Posterior vena cava (tissue), 2 donors: ENCODE measurements at regions not wholly inside any gene's neighbourhood (a gene's known extent, or its start where the extent isn't known, plus 50 kb on each side); places are given as distances from the start of the nearest gene placed in this dataset.

Experiments used
- DNase-seq: peaks from one replicate; pipeline ENCODE4 v3.0.0-alpha.2; 2020; ENCODE audit warnings: low spot score
- intact Hi-C, 2 donors: fragments of 100-400 bp; cut with DNase I; formaldehyde crosslinking; loops; one replicate each; pipeline versions ENCODE4 v1.14.1 to v1.14.2; 2022 to 2023
- donor health status: DM: yes; HTN: yes; CAD: no.
- donor health status: DM: yes; HTN: yes; CAD: no.

GRCh38 chr6:109296971-109297372 lies 85.3 kb downstream of the CD164 start:
- intact Hi-C loops: no loop called here
- no peak for DNase-seq

DNA sequence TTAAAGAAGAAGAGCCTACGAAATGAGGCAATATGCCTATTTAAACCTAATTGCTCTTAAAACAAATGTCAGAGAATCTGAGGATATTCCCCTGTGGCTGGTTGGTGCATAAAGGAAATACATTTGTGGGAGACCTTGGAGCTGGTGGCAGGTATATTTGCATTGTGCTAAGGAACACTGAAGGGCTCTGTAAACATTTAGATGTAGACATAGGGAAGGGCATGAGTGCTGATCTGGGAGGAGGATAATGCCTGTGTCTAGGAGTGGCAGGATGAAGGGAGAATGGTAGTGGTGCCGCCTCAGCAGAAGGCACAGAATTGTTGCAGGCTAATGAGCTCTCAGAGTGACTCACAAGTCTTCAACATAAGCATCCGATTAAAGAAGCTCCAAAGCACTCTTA lies 85.8 kb downstream of the CD164 start:
- DNase-seq: no peak
- intact Hi-C loops: no loop called here

GRCh38 chr6:109295774-109296156 lies 86.5 kb downstream of the CD164 start:
- DNase-seq: no peak
- intact Hi-C loops: no loop called here

DNA sequence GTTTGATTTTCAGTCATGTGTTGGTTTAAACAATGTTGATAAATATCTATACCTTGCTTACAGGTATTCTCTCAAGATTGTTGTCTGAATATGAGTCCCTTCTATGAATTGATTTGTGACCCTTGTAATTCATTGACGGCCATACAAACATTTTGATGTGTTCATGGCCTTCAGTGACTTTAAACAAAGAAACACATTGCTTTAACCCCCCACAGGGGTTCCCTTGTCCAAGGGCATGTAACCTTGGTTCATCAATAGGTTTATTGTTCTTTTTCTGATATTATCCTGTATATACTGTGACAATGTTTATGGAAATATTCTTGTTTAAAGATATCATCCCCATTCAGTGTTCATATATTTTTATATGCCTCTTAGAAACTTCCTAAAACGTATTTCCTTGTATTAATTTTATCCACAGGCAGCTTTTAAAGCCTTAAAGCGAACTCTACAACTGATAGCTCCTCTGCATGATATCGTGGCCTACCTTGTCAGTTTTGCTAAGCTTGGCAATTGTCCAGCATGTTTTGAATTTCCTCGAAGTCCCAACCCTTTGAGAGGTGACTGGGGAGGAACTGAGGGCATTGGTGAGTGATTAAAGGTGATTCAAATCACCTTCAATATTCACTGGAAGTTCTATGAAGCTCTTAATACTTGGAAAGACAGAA lies 87.0 kb downstream of the CD164 start:
- intact Hi-C loops: no loop called here

DNA sequence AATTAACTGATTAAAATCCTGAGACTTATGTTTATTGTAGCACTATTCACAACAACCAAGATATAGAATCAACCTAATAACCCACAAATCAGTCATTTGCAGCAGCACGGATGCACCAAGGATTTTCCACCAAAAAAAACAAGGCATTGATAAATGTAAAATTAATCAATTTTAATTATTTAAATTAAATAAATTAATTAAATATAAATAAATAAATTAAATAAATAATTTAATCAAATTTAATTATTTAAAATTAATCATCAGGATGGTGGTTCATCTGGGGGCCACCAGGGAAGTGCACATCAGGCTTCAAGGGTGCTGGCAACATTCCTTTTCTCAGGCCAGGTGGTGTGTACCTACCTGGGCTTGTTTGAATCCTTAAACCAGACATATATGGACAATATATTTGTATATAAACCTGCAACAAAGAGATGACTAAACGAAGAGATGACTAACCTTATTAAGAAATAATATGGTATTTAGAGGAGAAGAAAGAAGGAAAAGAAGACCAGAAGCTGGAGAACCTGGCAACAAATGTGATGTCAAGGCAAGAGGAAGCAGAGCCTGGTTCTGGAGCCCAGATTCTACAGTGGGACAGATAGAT lies 89.2 kb downstream of the CD164 start:
- intact Hi-C loops: no loop called here
- no peak for DNase-seq

More for the DNA sequence above, 87.0 kb downstream of the CD164 start:
- no peak for DNase-seq

GRCh38 chr6:109292420-109292819 lies 89.8 kb downstream of the CD164 start:
- intact Hi-C loops: no loop called here
- DNase-seq: no peak

DNA sequence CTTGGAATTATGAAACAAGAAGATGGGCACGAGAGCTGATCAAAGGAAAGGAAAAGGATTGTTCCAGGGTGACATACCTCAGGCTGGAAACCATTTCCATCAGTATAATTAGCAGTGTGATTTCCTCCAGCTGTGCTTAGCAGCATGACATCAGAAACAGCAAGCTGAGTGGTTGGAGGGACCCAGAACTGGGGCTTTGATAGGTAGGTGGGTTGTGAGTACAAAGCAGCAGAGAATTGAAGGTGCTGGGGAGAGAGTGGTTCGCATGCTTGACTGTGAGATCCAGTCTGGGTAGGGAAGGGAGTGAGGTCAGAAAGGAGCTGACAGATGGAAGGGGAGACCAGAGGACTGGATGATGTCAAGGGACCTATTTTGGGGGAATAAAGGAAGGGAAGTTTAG lies 90.4 kb downstream of the CD164 start:
- intact Hi-C loops: no loop called here
- no peak for DNase-seq

- no peak for DNase-seq
- intact Hi-C loops: no loop called here
These were observed 91.9 kb downstream of the CD164 start for GRCh38 chr6:109290143-109290931.

- no peak for DNase-seq
- intact Hi-C loops: no loop called here
These were observed 96.9 kb downstream of the CD164 start for GRCh38 chr6:109285366-109285765.

- DNase-seq: no peak
- intact Hi-C loops: no loop called here
These were observed 97.6 kb downstream of the CD164 start for GRCh38 chr6:109284675-109285074.

DNA sequence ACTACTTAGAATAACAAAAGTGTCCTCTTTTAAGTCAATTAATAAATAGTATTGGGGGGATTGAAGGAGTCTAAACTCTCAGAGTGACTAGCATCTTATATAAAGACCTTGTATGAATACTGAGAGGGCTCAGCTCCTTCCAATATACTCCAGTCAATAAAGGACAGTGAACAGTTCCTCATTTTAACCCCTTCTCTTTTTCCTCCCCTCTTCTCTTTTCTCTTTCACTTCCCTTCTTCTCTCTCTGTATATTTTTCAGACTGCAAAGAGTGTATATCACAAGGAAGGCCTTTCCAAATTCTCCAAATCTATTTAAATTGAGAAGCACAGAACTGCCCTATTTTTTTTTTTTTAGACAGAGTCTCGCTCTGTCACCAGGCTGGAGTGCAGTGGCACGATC lies 99.5 kb downstream of the CD164 start:
- no peak for DNase-seq
- intact Hi-C loops: no loop called here

DNA sequence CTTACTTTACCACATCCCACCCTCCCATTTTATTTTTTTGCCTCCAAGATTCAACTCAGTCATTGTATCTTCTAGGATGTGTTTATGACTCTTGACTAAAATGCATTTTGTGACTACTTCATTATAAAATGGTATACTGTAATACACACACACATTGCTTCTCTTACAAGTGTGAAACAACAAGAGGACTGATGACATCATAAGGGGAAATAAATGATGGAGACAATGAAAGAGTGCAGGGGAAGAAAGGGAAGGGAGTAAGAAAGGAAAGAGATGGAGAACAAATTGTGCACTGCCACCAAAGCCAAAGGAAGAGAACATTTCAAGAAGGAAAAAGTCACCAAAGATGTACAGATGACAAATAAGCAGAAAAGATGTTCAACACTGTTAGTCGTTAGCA lies 102.6 kb downstream of the CD164 start:
- intact Hi-C loops: no loop called here
- no peak for DNase-seq

GRCh38 chr6:109271622-109272021 lies 110.6 kb downstream of the CD164 start:
- DNase-seq: no peak
- intact Hi-C loops: no loop called here

DNA sequence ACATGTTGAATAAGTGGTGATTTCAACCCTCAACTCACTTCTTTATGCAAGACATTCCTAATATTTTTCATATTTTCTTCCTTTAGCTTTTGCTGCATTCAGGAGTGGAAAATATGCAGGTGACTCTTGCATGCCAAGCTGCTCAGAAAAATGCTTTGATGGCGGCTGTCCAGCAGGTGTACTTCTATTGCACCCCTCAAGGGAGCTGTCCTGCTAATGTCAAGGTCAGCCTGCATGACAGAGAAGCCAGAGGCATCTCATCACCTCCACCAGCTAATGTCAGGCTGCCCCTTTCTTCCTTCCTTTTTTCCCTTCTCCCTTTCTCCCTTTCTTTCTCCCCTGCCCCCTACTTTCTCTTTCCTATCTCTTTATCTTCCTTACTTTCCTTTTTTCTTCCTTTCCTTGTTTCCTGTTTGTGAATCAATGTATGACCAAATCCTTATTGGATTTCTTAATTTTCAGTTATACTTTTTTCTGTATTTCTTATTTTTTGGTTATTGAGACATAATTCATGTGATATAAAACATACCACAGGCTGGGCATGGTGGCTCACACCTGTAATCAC lies 112.2 kb downstream of the CD164 start:
- intact Hi-C loops: no loop called here
- DNase-seq: no peak

GRCh38 chr6:109269057-109269456 lies 113.2 kb downstream of the CD164 start:
- intact Hi-C loops: no loop called here
- DNase-seq: no peak

GRCh38 chr6:109265530-109265929 lies 116.7 kb downstream of the CD164 start:
- no peak for DNase-seq
- intact Hi-C loops: no loop called here

DNA sequence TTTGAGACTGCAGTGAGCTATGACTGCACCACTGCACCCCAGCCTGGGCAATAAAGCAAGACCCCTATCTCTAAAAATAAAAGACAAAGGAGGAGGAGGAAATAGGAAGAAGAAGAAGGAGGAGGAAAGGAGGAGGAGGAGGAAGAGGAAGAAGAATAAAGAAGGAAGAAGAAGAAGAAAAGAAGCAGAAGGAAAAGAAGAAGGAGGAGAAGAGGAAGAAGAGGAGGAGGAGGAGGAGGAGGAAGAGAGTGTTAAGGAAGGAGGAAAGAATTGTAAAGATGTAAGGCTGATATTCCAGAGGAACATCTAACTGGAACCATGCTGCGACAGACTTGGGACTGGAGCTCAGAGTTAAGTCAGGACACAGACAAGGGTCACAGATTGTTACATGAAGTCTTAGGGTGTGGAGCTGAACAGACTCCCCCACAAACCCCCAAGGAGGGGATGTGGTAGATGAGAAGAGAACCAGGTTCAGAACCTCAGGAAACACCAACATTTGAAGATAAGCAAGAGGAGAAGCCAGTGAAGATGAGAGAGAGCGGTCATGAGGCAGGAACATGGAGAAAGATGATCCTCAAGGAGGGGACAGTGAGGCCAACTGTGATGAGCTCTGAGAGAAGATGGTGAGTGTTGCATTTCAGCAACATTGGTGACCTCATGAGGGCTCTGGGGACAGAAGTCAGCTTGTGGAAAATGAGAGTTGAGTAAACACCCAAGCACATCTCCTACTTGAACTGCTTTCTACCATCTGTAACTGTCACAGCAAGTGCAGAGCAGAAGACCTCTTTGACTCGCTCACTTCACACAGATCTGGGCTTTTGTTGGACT lies 118.2 kb downstream of the CD164 start:
- intact Hi-C loops: no loop called here
- DNase-seq: no peak

GRCh38 chr6:109262261-109262660 lies 120.0 kb downstream of the CD164 start:
- DNase-seq: no peak
- intact Hi-C loops: no loop called here

DNA sequence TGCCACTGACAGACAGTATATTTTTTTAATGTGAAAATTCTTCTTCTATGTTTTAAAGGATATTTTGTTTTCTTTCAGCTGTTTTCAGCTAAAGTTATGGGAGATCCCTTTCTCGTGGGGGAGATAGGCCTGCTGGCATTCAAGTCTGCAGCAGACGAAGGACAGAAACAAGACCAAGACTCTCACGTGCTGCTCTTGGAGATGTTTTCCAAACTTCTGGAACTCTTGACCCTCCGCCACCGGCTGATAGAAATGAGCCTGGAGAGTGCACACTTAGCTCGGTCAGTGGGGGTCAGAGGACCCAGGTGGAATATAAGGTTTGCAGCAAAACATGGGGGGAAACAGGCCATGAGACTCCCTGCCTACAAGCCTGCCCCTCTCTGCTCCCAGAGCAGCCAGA lies 120.5 kb downstream of the CD164 start:
- intact Hi-C loops: no loop called here
- DNase-seq: no peak

DNA sequence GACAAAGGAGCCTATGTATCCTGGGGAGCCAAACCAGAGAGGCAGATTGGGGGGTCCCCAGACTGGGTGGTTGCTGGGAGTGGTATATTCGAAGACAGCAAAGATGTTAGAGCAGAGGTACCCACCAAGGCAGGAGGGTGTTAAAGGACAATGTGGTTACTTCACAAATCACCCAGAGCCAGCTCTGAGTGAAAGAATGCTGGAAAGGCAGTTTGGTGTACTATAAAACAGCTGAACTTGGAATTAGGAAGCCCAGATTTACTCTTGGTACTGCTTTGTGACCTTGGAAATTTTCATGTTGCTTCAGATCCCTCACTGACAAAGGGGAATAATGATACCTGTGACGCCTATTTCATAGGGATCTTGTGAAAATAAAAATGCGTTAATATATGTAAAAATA lies 121.6 kb downstream of the CD164 start:
- intact Hi-C loops: no loop called here
- no peak for DNase-seq
